HepG2 (cell line): ENCODE measurements at regions not wholly inside any gene's neighbourhood (a gene's known extent, or its start where the extent isn't known, plus 50 kb on each side); places are given as distances from the start of the nearest gene placed in this dataset.

Experiments
- ATAC-seq: fragments of 200-7000 bp; cut with Tn5 transposase; 3 replicates; pipeline ENCODE4 v1.9.1; 2020; ENCODE audit warnings: mild to moderate bottlenecking, moderate library complexity
- BruUV-seq: library from RNA; stranded (reverse); fragments of 400-500 nt; replicated peaks from 2 replicates; lab custom pipeline; 2021; lab: Mats Ljungman, UMichigan
- CTCF ChIA-PET: fragments of 300-600 bp; formaldehyde crosslinking; extraction: SDS; loops from one replicate; lab custom pipeline; 2021; ENCODE audit warnings: low total read pairs, inconsistent platforms, low intra/inter-chr PET ratio; lab: Yijun Ruan, JAX
- POLR2A ChIA-PET: fragments of 350-600 bp; sonication (Branson Sonifier 250); formaldehyde crosslinking; loops from one replicate; lab custom pipeline; 2020; ENCODE audit warnings: antibody characterized with exemption, inconsistent platforms; lab: Yijun Ruan, JAX
- DNase-seq: peaks from one replicate; pipeline ENCODE4 v3.0.0-alpha.2; 2015; ENCODE audit warnings: low spot score
- FAIRE-seq: peaks from 3 replicates; lab custom pipeline; 2011; peaks lifted over from hg19 to GRCh38; lab: Jason Lieb, UNC
- H2AFZ ChIP-seq: one replicate; pipeline ENCODE4 v1.6.1; 2011; ENCODE audit warnings: low read length, inconsistent platforms
- H3K27ac ChIP-seq: fragments of 300-600 bp; 3 replicates; pipeline ENCODE4 v1.8.0; 2011; ENCODE audit warnings: mixed run types, mild to moderate bottlenecking, mixed read lengths, low read length, inconsistent platforms; ENCODE audit not compliant: insufficient read depth; ENCODE audit errors: extremely low read length
- H3K27me3 ChIP-seq, 2 experiments: fragments of 200-600 bp in 1 of 2; 2 replicates in 1 of 2; 3 replicates in 1 of 2; pipeline versions ENCODE4 v1.6.0 to v1.8.0; 2011; ENCODE audit warnings: low read length in 2 of 2, mild to moderate bottlenecking in 2 of 2, moderate library complexity in 2 of 2, inconsistent platforms in 1 of 2; ENCODE audit not compliant: insufficient read depth in 2 of 2, control insufficient read depth in 1 of 2
- H3K36me3 ChIP-seq, 2 experiments: fragments of 200-600 bp in 1 of 2; replicated peaks in 1 of 2; 2 replicates in 1 of 2; 3 replicates in 1 of 2; pipeline versions ENCODE4 v1.5.1 to v1.8.0; 2011; ENCODE audit warnings: low read length in 2 of 2, inconsistent platforms in 1 of 2; ENCODE audit not compliant: insufficient read depth in 2 of 2, control insufficient read depth in 1 of 2
- H3K4me1 ChIP-seq: 2 replicates; pipeline ENCODE4 v1.5.1; 2012; ENCODE audit warnings: low read length, inconsistent platforms; ENCODE audit not compliant: insufficient read depth
- H3K4me2 ChIP-seq: 2 replicates; pipeline ENCODE4 v1.6.0; 2011; ENCODE audit warnings: low read depth, low read length, inconsistent platforms
- H3K4me3 ChIP-seq, 3 experiments: fragments of 200-600 bp in 1 of 3; sonication (generic), shearing (Covaris generic) in 1 of 3; replicated peaks in 1 of 3; 2 replicates each; pipeline ENCODE4 v1.5.1; 2011 to 2016; ENCODE audit warnings: low read length in 3 of 3, inconsistent platforms in 2 of 3, low read depth in 2 of 3, mild to moderate bottlenecking in 2 of 3, control low read depth in 1 of 3, mixed read lengths in 1 of 3; ENCODE audit not compliant: insufficient read depth in 1 of 3
- H3K79me2 ChIP-seq: one replicate; pipeline ENCODE4 v1.6.1; 2011; ENCODE audit warnings: low read length, inconsistent platforms; ENCODE audit not compliant: insufficient read depth
- H3K9ac ChIP-seq: 2 replicates; pipeline ENCODE4 v1.6.0; 2011; ENCODE audit warnings: mild to moderate bottlenecking, low read depth, low read length, inconsistent platforms; ENCODE audit not compliant: insufficient read depth
- H3K9me3 ChIP-seq: 2 replicates; pipeline ENCODE4 v1.5.1; 2012; ENCODE audit warnings: mild to moderate bottlenecking, low read length
- H4K20me1 ChIP-seq: 2 replicates; pipeline ENCODE4 v1.6.0; 2011; ENCODE audit warnings: inconsistent platforms, mild to moderate bottlenecking, low read length, moderate library complexity; ENCODE audit not compliant: insufficient read depth
- CHD2 ChIP-seq: IDR thresholded peaks from 2 replicates; pipeline ENCODE4 v1.6.1; 2011; ENCODE audit warnings: low read depth, low read length, improper control_type of control experiment
- ERF ChIP-seq: IDR thresholded peaks from 2 replicates; pipeline ENCODE4 v1.6.1; 2018; ENCODE audit warnings: missing biosample characterization, missing genetic modification reagents
- ETS1 ChIP-seq: sonication (generic); formaldehyde crosslinking; IDR thresholded peaks from 2 replicates; pipeline ENCODE4 v1.4.0; 2020; ENCODE audit warnings: missing genetic modification reagents
- FOSL2 ChIP-seq: sonication (generic); formaldehyde crosslinking; IDR thresholded peaks from 2 replicates; pipeline ENCODE4 v1.4.0; 2020; ENCODE audit warnings: missing genetic modification reagents
- HOXA7 ChIP-seq: sonication (generic); formaldehyde crosslinking; IDR thresholded peaks from 2 replicates; pipeline ENCODE4 v1.8.1; 2022; ENCODE audit warnings: mild to moderate bottlenecking, missing genetic modification reagents, moderate library complexity
- MATR3 ChIP-seq: sonication (generic); formaldehyde crosslinking; IDR thresholded peaks from 2 replicates; pipeline ENCODE4 v1.4.0; 2020; ENCODE audit warnings: missing genetic modification reagents
- PHF8 ChIP-seq: sonication (generic); formaldehyde crosslinking; IDR thresholded peaks from 2 replicates; pipeline ENCODE4 v1.5.0; 2020; ENCODE audit warnings: missing genetic modification reagents
- ZBTB10 ChIP-seq: sonication (generic); formaldehyde crosslinking; IDR thresholded peaks from 2 replicates; pipeline ENCODE4 v1.4.0; 2020; ENCODE audit warnings: missing genetic modification reagents, borderline replicate concordance
- ZKSCAN1 ChIP-seq: fragments of 150-350 bp; IDR thresholded peaks from 2 replicates; pipeline ENCODE4 v1.6.1; 2014; ENCODE audit warnings: low read length
- ZNF235 ChIP-seq: sonication (generic); formaldehyde crosslinking; IDR thresholded peaks from 2 replicates; pipeline ENCODE4 v1.8.1; 2023; ENCODE audit warnings: mild to moderate bottlenecking, missing genetic modification reagents, borderline replicate concordance
- ZNF276 ChIP-seq: sonication (generic); formaldehyde crosslinking; IDR thresholded peaks from 2 replicates; pipeline ENCODE4 v1.4.0; 2020; ENCODE audit warnings: mild to moderate bottlenecking, low read depth, missing genetic modification reagents
- ZNF44 ChIP-seq: sonication (generic); formaldehyde crosslinking; IDR thresholded peaks from 2 replicates; pipeline ENCODE4 v1.5.1; 2020; ENCODE audit warnings: mild to moderate bottlenecking, missing genetic modification reagents
- WGBS: methylation state at CpG from one replicate; pipeline ENCODE4 v1.1.6; 2017; ENCODE audit warnings: low lambda C conversion rate; 5-methylcytosine and 5-hydroxymethylcytosine counted together
- in situ Hi-C: cut with HindIII; loops from 2 replicates; pipeline ENCODE4 v1.10.0; 2017; ENCODE audit warnings: low pct_unique_long_range_greater_than_20kb; ENCODE audit not compliant: extremely low pct_ligation_motif_present
- intact Hi-C: fragments of 100-400 bp; cut with micrococcal nuclease; formaldehyde crosslinking; loops from one replicate; pipeline ENCODE4 v1.10.0; 2022; ENCODE audit not compliant: unreplicated experiment
- TF ChIP-seq, protein P1 (sequence below): sonication (generic); formaldehyde crosslinking; IDR thresholded peaks from 2 replicates; pipeline ENCODE4 v1.8.1; 2022; ENCODE audit warnings: mild to moderate bottlenecking, missing genetic modification reagents

DNA sequence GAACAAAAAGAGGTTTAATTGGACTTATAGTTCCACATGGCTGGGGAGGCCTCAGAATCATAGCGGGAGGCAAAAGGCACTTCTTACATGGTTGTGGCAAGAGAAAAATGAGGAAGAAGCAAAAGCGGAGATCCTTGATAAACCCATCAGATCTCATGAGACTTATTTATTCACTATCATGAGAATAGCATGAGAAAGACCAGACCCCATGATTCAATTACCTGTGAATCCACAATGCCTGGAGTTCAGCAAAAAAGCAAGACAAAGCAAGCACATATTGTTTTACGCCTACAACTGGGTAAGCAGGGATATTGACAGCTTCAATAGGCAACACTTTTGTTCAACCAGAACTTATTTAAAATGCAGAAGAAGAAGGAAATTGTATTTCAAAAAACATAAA is 218.2 kb downstream of the RPL10L start:
- Histone ChIP-seq H3K4me2 (no peak overlapping the region), H3K27me3 (no peaks in the 10 kb centered on the region), H4K20me1 (no peaks in the 10 kb centered on the region)
- ATAC-seq = no peak
- no TSS peak for BruUV-seq
- WGBS = 58% methylated on average over 3 of the region's 3 CpGs
- TF ChIP-seq ERF (CRISPR knock-in tag) (no peak), HOXA7 (CRISPR knock-in tag) (no peak), PHF8 (CRISPR knock-in tag) (no peak), ETS1 (CRISPR knock-in tag) (no peak), ZBTB10 (CRISPR knock-in tag) (no peak), ZNF44 (CRISPR knock-in tag) (no peak), ZNF276 (no peak), FOSL2 (CRISPR knock-in tag) (no peak), MATR3 (CRISPR knock-in tag) (no peak), CHD2 (no peak), ZKSCAN1 (no peak), ZNF235 (no peak)
- TF ChIP-seq, protein P1, sequence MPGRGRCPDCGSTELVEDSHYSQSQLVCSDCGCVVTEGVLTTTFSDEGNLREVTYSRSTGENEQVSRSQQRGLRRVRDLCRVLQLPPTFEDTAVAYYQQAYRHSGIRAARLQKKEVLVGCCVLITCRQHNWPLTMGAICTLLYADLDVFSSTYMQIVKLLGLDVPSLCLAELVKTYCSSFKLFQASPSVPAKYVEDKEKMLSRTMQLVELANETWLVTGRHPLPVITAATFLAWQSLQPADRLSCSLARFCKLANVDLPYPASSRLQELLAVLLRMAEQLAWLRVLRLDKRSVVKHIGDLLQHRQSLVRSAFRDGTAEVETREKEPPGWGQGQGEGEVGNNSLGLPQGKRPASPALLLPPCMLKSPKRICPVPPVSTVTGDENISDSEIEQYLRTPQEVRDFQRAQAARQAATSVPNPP (CRISPR knock-in tag) = no peak
- TF ChIP-seq, all 625 proteins: peak for 0
- in situ Hi-C loops = no loop called here
- no peak for FAIRE-seq
- intact Hi-C loops = no loop called here
- Histone ChIP-seq H3K4me3 (no peak overlapping the region), H3K9me3 (peaks cover 17% of the 10 kb centered on the region), H3K27ac (no peak overlapping the region), H2AFZ (no peak overlapping the region), H3K79me2 (no peaks in the 10 kb centered on the region), H3K36me3 (no peaks in the 10 kb centered on the region), H3K4me1 (no peaks in the 10 kb centered on the region), H3K9ac (no peak overlapping the region)
- ChIA-PET POLR2A (no interaction called here), CTCF (no interaction called here)
- DNase-seq = no peak
